Omental fat pad (tissue), 3 donors: ENCODE measurements at regions not wholly inside any gene's neighbourhood (a gene's known extent, or its start where the extent isn't known, plus 50 kb on each side); places are given as distances from the start of the nearest gene placed in this dataset.

Source experiments
- ATAC-seq: fragments of 150-250 bp; one replicate; pipeline ENCODE4 v1.9.1; 2016; ENCODE audit warnings: mild to moderate bottlenecking, moderate library complexity; ENCODE audit not compliant: low FRiP score
- DNase-seq: peaks from one replicate; pipeline ENCODE4 v3.0.0-alpha.2; 2019; ENCODE audit warnings: low spot score
- CTCF ChIP-seq, 3 donors: fragments of 450-650 bp; IDR thresholded peaks; one replicate each; pipeline ENCODE4 v1.5.1; 2016 to 2017; ENCODE audit warnings: antibody characterized with exemption in 3 of 3, mild to moderate bottlenecking in 3 of 3, moderate library complexity in 2 of 3

GRCh38 chr2:65658266-65658665 is 225.9 kb upstream of the SPRED2 start:
- no peak for TF ChIP-seq CTCF (IDR thresholded peaks at IDR 0.05)
- no peak for ATAC-seq
- no peak for DNase-seq

- TF ChIP-seq CTCF (IDR thresholded peaks at IDR 0.05), result no peak
- ATAC-seq, result no peak
- no peak for DNase-seq
Measured at GRCh38 chr2:65656160-65656718, 223.8 kb upstream of the SPRED2 start.

GRCh38 chr2:65655000-65655399 is 222.6 kb upstream of the SPRED2 start:
- DNase-seq (no peak), ATAC-seq (no peak)
- TF ChIP-seq CTCF (IDR thresholded peaks at IDR 0.05), result no peak

- ATAC-seq, result no peak
- no peak for TF ChIP-seq CTCF (IDR thresholded peaks at IDR 0.05)
- no peak for DNase-seq
Measured at GRCh38 chr2:65654496-65654895, 222.1 kb upstream of the SPRED2 start.

GRCh38 chr2:65652066-65652465 is 219.7 kb upstream of the SPRED2 start:
- no peak for ATAC-seq
- TF ChIP-seq CTCF (IDR thresholded peaks at IDR 0.05), result no peak

GRCh38 chr2:65649811-65650589 is 217.6 kb upstream of the SPRED2 start:
- DNase-seq (no peak), ATAC-seq (no peak)
- TF ChIP-seq CTCF (IDR thresholded peaks at IDR 0.05), result no peak

More at GRCh38 chr2:65652066-65652465, 219.7 kb upstream of the SPRED2 start:
- no peak for DNase-seq
